ENCODE measurements at regions not wholly inside any gene's neighbourhood (a gene's known extent, or its start where the extent isn't known, plus 50 kb on each side); places are given as distances from the start of the nearest gene placed in this dataset.

DNA sequence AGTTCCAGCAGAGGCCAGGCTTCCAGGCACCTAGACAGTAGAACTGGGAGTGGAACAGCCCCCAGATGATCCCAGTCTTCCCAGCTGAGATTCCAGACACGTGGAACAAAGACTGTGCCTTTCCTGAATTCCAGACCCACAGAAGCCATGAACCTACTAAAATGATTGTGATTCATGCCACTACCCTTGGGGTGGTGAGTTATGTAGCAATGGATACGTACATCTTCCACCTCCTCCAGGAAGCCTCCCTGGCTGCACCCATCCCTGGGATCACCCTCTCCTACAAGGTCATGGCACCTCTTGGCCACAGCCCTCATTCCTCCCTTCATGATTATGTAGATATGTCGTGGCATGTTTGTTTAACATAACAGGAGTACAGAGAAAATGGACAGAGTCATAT lies 83.4 kb downstream of the NPTX2 start:
- TF ChIP-seq EZH2 (IDR thresholded peaks at IDR 0.05; ENCODE audit: low read depth, unreplicated experiment) (no peak), CREB1 (CRISPR knock-in tag; IDR thresholded peaks at IDR 0.05; ENCODE audit: low read depth) (no peak), POLR2AphosphoS5 (IDR thresholded peaks at IDR 0.05; ENCODE audit: low read depth) (no peak), REST (IDR thresholded peaks at IDR 0.05; ENCODE audit: unreplicated experiment) (no peak), JUNB (IDR thresholded peaks at IDR 0.05; ENCODE audit: unreplicated experiment) (no peak)
- TF ChIP-seq, protein P1, sequence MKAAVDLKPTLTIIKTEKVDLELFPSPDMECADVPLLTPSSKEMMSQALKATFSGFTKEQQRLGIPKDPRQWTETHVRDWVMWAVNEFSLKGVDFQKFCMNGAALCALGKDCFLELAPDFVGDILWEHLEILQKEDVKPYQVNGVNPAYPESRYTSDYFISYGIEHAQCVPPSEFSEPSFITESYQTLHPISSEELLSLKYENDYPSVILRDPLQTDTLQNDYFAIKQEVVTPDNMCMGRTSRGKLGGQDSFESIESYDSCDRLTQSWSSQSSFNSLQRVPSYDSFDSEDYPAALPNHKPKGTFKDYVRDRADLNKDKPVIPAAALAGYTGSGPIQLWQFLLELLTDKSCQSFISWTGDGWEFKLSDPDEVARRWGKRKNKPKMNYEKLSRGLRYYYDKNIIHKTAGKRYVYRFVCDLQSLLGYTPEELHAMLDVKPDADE (IDR thresholded peaks at IDR 0.05): no peak
- peaks cover 2% of the 10 kb centered on the region for H3K36me3 Mint-ChIP-seq (ENCODE audit: low read depth)
- H3K27ac Mint-ChIP-seq: no peak overlapping the region
- no peak overlapping the region for H3K4me2 ChIP-seq
- no peak overlapping the region for H3K27ac ChIP-seq (ENCODE audit: low read depth)
- peaks cover 15% of the 10 kb centered on the region for H3K9me3 Mint-ChIP-seq
- H3K4me3 Mint-ChIP-seq: no peak overlapping the region
- H4K20me1 ChIP-seq (replicated peaks; ENCODE audit: insufficient read depth): no peaks in the 10 kb centered on the region
- H3K36me3 ChIP-seq (ENCODE audit: insufficient read depth): no peaks in the 10 kb centered on the region
- no peaks in the 10 kb centered on the region for H3K27me3 Mint-ChIP-seq (ENCODE audit: insufficient read depth, low read depth, poor library complexity)
- no peaks in the 10 kb centered on the region for H3K4me1 ChIP-seq (ENCODE audit: insufficient read depth)
- H3K4me1 Mint-ChIP-seq: no peaks in the 10 kb centered on the region
- no peaks in the 10 kb centered on the region for H3K27me3 ChIP-seq (ENCODE audit: insufficient read depth)
- no peak overlapping the region for H3K4me3 ChIP-seq
- DNase-seq (ENCODE audit: low spot score) (no peak), ATAC-seq (no peak)
- 0 out of 2 replicates have a peak overlapping the region, but pooled peaks have one; percentile 23 for H2AFZ ChIP-seq
- no peaks in the 10 kb centered on the region for H3K9me2 ChIP-seq (ENCODE audit: insufficient read depth)
- H3K79me2 ChIP-seq (replicated peaks; ENCODE audit: insufficient read depth): no peaks in the 10 kb centered on the region
- no peaks in the 10 kb centered on the region for H3F3A ChIP-seq (replicated peaks; ENCODE audit: low read depth)

GRCh38 chr7:98701372-98701771 lies 84.3 kb downstream of the NPTX2 start:
- no peak overlapping the region for H3K4me2 ChIP-seq
- no peaks in the 10 kb centered on the region for H3F3A ChIP-seq (replicated peaks; ENCODE audit: low read depth)
- H3K27ac ChIP-seq (ENCODE audit: low read depth): no peak overlapping the region
- TF ChIP-seq, protein P2, sequence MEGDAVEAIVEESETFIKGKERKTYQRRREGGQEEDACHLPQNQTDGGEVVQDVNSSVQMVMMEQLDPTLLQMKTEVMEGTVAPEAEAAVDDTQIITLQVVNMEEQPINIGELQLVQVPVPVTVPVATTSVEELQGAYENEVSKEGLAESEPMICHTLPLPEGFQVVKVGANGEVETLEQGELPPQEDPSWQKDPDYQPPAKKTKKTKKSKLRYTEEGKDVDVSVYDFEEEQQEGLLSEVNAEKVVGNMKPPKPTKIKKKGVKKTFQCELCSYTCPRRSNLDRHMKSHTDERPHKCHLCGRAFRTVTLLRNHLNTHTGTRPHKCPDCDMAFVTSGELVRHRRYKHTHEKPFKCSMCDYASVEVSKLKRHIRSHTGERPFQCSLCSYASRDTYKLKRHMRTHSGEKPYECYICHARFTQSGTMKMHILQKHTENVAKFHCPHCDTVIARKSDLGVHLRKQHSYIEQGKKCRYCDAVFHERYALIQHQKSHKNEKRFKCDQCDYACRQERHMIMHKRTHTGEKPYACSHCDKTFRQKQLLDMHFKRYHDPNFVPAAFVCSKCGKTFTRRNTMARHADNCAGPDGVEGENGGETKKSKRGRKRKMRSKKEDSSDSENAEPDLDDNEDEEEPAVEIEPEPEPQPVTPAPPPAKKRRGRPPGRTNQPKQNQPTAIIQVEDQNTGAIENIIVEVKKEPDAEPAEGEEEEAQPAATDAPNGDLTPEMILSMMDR (conservative IDR thresholded peaks at IDR 0.05; ENCODE audit: low read depth in 2 of 2): no peak
- TF ChIP-seq, protein P1 (IDR thresholded peaks at IDR 0.05): no peak
- TF ChIP-seq ZNF331 (CRISPR knock-in tag; IDR thresholded peaks at IDR 0.05; ENCODE audit: low read depth): no peak
- no peak for TF ChIP-seq CREB1 (CRISPR knock-in tag; IDR thresholded peaks at IDR 0.05; ENCODE audit: low read depth)
- no peak for TF ChIP-seq JUNB (IDR thresholded peaks at IDR 0.05; ENCODE audit: unreplicated experiment)
- H3K9me2 ChIP-seq (ENCODE audit: insufficient read depth): no peaks in the 10 kb centered on the region
- no peaks in the 10 kb centered on the region for H3K4me1 ChIP-seq (ENCODE audit: insufficient read depth)
- no peak overlapping the region for H2AFZ ChIP-seq
- H3K36me3 ChIP-seq (ENCODE audit: insufficient read depth): no peaks in the 10 kb centered on the region
- Mint-ChIP-seq H3K27ac (no peak overlapping the region), H3K27me3 (ENCODE audit: insufficient read depth, low read depth, poor library complexity) (no peaks in the 10 kb centered on the region), H3K4me1 (no peaks in the 10 kb centered on the region), H3K9me3 (peaks cover 10% of the 10 kb centered on the region), H3K4me3 (no peak overlapping the region), H3K36me3 (ENCODE audit: low read depth) (peaks cover 2% of the 10 kb centered on the region; the same call in 1 of the 3 replicates)
- H4K20me1 ChIP-seq (replicated peaks; ENCODE audit: insufficient read depth): no peaks in the 10 kb centered on the region
- no peaks in the 10 kb centered on the region for H3K79me2 ChIP-seq (replicated peaks; ENCODE audit: insufficient read depth)
- no peak overlapping the region for H3K4me3 ChIP-seq
- H3K27me3 ChIP-seq (ENCODE audit: insufficient read depth): no peaks in the 10 kb centered on the region
- DNase-seq (ENCODE audit: low spot score) (no peak), ATAC-seq (no peak)
